GM23248 (cell line): ENCODE measurements at regions not wholly inside any gene's neighbourhood (a gene's known extent, or its start where the extent isn't known, plus 50 kb on each side); places are given as distances from the start of the nearest gene placed in this dataset.

ENCODE experiments used
- EZH2 ChIP-seq: fragments of 200-600 bp; sonication (generic); IDR thresholded peaks from 2 replicates; pipeline ENCODE4 v1.6.1; 2018; ENCODE audit warnings: antibody characterized with exemption, mild to moderate bottlenecking; ENCODE audit not compliant: insufficient read depth, poor library complexity, severe bottlenecking
- EZH2phosphoT487 ChIP-seq: fragments of 200-600 bp; sonication (generic); IDR thresholded peaks from 2 replicates; pipeline ENCODE4 v1.6.1; 2018; ENCODE audit warnings: antibody characterized with exemption, moderate library complexity, mild to moderate bottlenecking, low read depth; ENCODE audit not compliant: insufficient read depth

DNA sequence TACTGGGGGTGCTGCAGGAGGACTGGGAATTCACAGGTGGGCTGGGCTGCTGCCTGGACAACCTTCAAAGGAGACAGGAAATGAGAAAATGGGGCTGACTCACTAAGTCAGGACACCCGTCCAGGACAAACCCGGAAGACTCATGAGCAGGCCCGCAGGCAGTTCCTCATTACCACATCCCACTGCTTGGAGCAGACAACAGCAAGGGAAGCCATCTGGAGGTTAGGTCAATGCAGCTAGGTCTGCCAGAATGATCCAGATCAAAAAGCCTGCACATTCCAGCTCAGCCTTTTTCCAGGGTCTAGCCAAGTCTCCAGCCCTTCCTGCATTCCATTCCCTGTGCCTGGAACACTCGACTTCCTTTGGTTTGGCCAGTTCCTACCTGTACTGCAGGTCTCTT, 536.5 kb upstream of the CDH11 start:
- TF ChIP-seq EZH2 (no peak), EZH2phosphoT487 (no peak)
